CD4-positive, alpha-beta T cell (primary cell): ENCODE measurements at regions not wholly inside any gene's neighbourhood (a gene's known extent, or its start where the extent isn't known, plus 50 kb on each side); places are given as distances from the start of the nearest gene placed in this dataset.

Experiments used
- ATAC-seq: fragments of 200-7000 bp; cut with Tn5 transposase; one replicate; pipeline ENCODE4 v1.10.0; 2022; ENCODE audit warnings: mild to moderate bottlenecking; ENCODE audit not compliant: poor library complexity
- CTCF ChIA-PET: fragments of 350-600 bp; sonication (Branson Sonifier 250); formaldehyde crosslinking; loops from one replicate; lab custom pipeline; 2021; ENCODE audit warnings: antibody characterized with exemption, inconsistent platforms; lab: Charles Lee
- POLR2A ChIA-PET: fragments of 350-600 bp; sonication (Branson Sonifier 250); formaldehyde crosslinking; loops from one replicate; lab custom pipeline; 2021; ENCODE audit warnings: antibody characterized with exemption, inconsistent platforms; lab: Charles Lee
- DNase-seq, 14 experiments: peaks; one replicate each; pipeline ENCODE4 v3.0.0-alpha.2; 2013 to 2020; ENCODE audit warnings: mixed read lengths in 2 of 14
- H3K27ac ChIP-seq, 2 donors: one replicate each; pipeline versions ENCODE4 v1.5.1 to v1.7.0; 2013; ENCODE audit warnings: low read length in 2 of 2, low read depth in 1 of 2, mild to moderate bottlenecking in 1 of 2
- H3K27me3 ChIP-seq, 2 experiments: 1 replicate in 1 of 2; 2 replicates in 1 of 2; pipeline versions ENCODE4 v1.6.1 to v1.7.0; 2013; ENCODE audit warnings: low read length in 2 of 2, control low read depth in 1 of 2, mild to moderate bottlenecking in 1 of 2, moderate library complexity in 1 of 2; ENCODE audit not compliant: insufficient read depth in 2 of 2, control insufficient read depth in 1 of 2
- H3K36me3 ChIP-seq: one replicate; pipeline ENCODE4 v1.6.1; 2013; ENCODE audit warnings: low read length, control low read depth; ENCODE audit not compliant: insufficient read depth
- H3K4me1 ChIP-seq: one replicate; pipeline ENCODE4 v1.6.1; 2013; ENCODE audit warnings: low read length, control low read depth; ENCODE audit not compliant: insufficient read depth
- H3K4me3 ChIP-seq: one replicate; pipeline ENCODE4 v1.5.1; 2013; ENCODE audit warnings: mild to moderate bottlenecking, low read length, moderate library complexity
- H3K9me3 ChIP-seq, 2 experiments: 1 replicate in 1 of 2; 2 replicates in 1 of 2; pipeline versions ENCODE4 v1.6.1 to v1.7.0; 2013; ENCODE audit warnings: low read length in 2 of 2, mild to moderate bottlenecking in 2 of 2, control low read depth in 1 of 2, moderate library complexity in 1 of 2; ENCODE audit not compliant: control insufficient read depth in 1 of 2, insufficient read depth in 1 of 2
- H3K27ac Mint-ChIP-seq: one replicate; pipeline ENCODE4 v1.8.0; 2020; ENCODE audit warnings: mixed read lengths
- H3K27me3 Mint-ChIP-seq: one replicate; pipeline ENCODE4 v1.8.0; 2021; ENCODE audit warnings: mixed read lengths
- H3K36me3 Mint-ChIP-seq: one replicate; pipeline ENCODE4 v1.8.0; 2021; ENCODE audit warnings: low read depth, mixed read lengths
- H3K4me1 Mint-ChIP-seq: one replicate; pipeline ENCODE4 v1.8.0; 2021; ENCODE audit warnings: low read depth, mixed read lengths
- H3K4me3 Mint-ChIP-seq: one replicate; pipeline ENCODE4 v1.8.0; 2020; ENCODE audit warnings: mild to moderate bottlenecking, mixed read lengths
- H3K9me3 Mint-ChIP-seq: one replicate; pipeline ENCODE4 v1.8.0; 2020; ENCODE audit warnings: mixed read lengths
- intact Hi-C, 2 experiments: fragments of 100-400 bp; cut with DNase I in 1 of 2; cut with micrococcal nuclease in 1 of 2; formaldehyde crosslinking; loops; one replicate each; pipeline versions ENCODE4 v1.15.1 to v1.9.0; 2023 to 2025; cut with DNase I, micrococcal nuclease
- TF ChIP-seq, protein P1 (sequence below): fragments of 200-600 bp; IDR thresholded peaks from one replicate; pipeline ENCODE4 v1.8.0; 2022; ENCODE audit warnings: antibody characterized with exemption, mild to moderate bottlenecking

DNA sequence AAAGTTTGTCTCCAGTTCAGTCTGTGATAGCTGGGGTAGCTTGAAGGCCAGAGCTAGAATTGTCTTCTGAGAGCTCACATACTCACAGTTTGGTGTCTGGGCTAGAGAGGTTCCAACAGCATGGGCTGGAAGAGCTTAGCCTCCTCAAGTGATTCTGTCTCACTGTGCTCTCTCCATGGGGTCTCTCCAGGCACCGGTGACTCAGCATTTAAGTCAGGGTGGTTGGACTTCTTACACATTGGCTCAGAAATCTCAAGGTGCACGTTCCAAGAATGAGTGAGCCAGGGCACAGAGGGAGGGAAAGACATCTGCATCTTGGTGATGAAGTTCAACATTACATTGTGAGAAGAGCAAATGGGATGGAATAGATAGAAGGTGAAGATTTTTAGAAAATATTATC lies 207.3 kb upstream of the DDX18 start:
- no peaks in the 10 kb centered on the region for H3K36me3 Mint-ChIP-seq
- Histone ChIP-seq H3K27ac (no peak overlapping the region), H3K4me1 (no peaks in the 10 kb centered on the region), H3K4me3 (no peak overlapping the region), H3K36me3 (no peaks in the 10 kb centered on the region), H3K9me3 (peaks cover 0 to 4% of the 10 kb centered on the region in 2 experiments), H3K27me3 (no peaks in the 10 kb centered on the region)
- H3K27ac Mint-ChIP-seq = no peak overlapping the region
- H3K4me3 Mint-ChIP-seq = no peak overlapping the region
- DNase-seq (no peak), ATAC-seq (no peak)
- H3K27me3 Mint-ChIP-seq = no peaks in the 10 kb centered on the region
- intact Hi-C loops = no loop called here
- ChIA-PET CTCF (no interaction called here), POLR2A (no interaction called here)
- TF ChIP-seq, protein P1, sequence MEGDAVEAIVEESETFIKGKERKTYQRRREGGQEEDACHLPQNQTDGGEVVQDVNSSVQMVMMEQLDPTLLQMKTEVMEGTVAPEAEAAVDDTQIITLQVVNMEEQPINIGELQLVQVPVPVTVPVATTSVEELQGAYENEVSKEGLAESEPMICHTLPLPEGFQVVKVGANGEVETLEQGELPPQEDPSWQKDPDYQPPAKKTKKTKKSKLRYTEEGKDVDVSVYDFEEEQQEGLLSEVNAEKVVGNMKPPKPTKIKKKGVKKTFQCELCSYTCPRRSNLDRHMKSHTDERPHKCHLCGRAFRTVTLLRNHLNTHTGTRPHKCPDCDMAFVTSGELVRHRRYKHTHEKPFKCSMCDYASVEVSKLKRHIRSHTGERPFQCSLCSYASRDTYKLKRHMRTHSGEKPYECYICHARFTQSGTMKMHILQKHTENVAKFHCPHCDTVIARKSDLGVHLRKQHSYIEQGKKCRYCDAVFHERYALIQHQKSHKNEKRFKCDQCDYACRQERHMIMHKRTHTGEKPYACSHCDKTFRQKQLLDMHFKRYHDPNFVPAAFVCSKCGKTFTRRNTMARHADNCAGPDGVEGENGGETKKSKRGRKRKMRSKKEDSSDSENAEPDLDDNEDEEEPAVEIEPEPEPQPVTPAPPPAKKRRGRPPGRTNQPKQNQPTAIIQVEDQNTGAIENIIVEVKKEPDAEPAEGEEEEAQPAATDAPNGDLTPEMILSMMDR = no peak
- H3K4me1 Mint-ChIP-seq = no peaks in the 10 kb centered on the region
- H3K9me3 Mint-ChIP-seq = no peaks in the 10 kb centered on the region

DNA sequence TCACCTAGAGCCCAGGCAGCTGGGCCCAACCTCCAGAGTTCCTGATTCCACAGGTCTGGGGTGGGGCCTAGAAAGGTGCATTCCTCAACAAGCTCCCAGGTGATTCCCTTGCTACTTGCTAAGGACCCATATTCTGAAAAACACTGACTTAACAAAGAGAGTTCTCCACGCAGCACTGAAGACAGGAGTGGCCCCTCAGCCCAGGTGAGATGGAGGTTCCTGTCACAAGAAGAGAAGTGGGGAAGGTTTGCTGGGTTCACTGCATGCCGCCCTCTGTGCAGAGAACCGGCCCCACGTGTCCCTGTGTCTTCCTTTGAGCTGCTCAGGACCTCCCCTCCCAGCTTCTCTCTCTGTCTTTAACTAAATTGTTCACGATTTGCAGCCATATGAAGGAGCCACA lies 201.4 kb upstream of the DDX18 start:
- H3K36me3 Mint-ChIP-seq = no peaks in the 10 kb centered on the region

DNA sequence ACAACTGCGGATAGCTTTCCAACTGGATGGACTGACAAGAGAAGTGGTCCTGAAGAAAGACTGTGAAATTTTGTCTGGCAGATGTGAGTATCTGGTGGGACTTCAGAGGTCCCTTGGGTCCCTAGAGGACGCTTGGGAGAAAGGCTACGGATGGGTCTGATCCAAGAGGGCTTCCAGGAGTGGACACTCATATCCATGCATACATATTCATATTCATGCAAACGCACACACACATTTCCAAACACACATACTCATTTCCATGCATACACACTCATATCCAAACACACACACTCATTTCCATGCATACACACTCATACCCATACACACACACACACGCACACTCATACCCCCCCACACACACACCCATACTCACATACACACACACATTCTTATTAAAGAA lies 200.2 kb upstream of the DDX18 start:
- DNase-seq = no peak
- intact Hi-C loops = no loop called here
- no peaks in the 10 kb centered on the region for H3K4me1 Mint-ChIP-seq

More for the DNA sequence above, 201.4 kb upstream of the DDX18 start:
- no peaks in the 10 kb centered on the region for H3K36me3 ChIP-seq
- H3K4me3 ChIP-seq = no peak overlapping the region
- no peaks in the 10 kb centered on the region for H3K27me3 ChIP-seq
- H3K27ac ChIP-seq = no peak overlapping the region
- Mint-ChIP-seq H3K27me3 (no peaks in the 10 kb centered on the region), H3K9me3 (no peaks in the 10 kb centered on the region), H3K27ac (no peak overlapping the region), H3K4me1 (no peaks in the 10 kb centered on the region), H3K4me3 (no peak overlapping the region)
- ATAC-seq (no peak), DNase-seq (no peak)
- TF ChIP-seq, protein P1 = no peak
- POLR2A ChIA-PET = no interaction called here
- CTCF ChIA-PET = no interaction called here
- intact Hi-C loops = no loop called here
- H3K4me1 ChIP-seq = no peaks in the 10 kb centered on the region
- H3K9me3 ChIP-seq = peaks cover 0 to 4% of the 10 kb centered on the region in 2 experiments

More for the DNA sequence above, 200.2 kb upstream of the DDX18 start:
- H3K4me3 ChIP-seq = no peak overlapping the region
- no peaks in the 10 kb centered on the region for H3K36me3 ChIP-seq
- CTCF ChIA-PET = no interaction called here
- no peak overlapping the region for H3K4me3 Mint-ChIP-seq
- H3K36me3 Mint-ChIP-seq = no peaks in the 10 kb centered on the region
- H3K27me3 ChIP-seq = no peaks in the 10 kb centered on the region
- no peak for ATAC-seq
- TF ChIP-seq, protein P1 = no peak
- H3K27ac ChIP-seq = no peak overlapping the region
- no peaks in the 10 kb centered on the region for H3K4me1 ChIP-seq
- H3K9me3 ChIP-seq = peaks cover 0 to 2% of the 10 kb centered on the region in 2 experiments
- no peak overlapping the region for H3K27ac Mint-ChIP-seq
- POLR2A ChIA-PET = no interaction called here
- H3K9me3 Mint-ChIP-seq = no peaks in the 10 kb centered on the region
- H3K27me3 Mint-ChIP-seq = no peaks in the 10 kb centered on the region
